Astrocyte of the spinal cord (primary cell): ENCODE measurements at regions not wholly inside any gene's neighbourhood (a gene's known extent, or its start where the extent isn't known, plus 50 kb on each side); places are given as distances from the start of the nearest gene placed in this dataset.

Source experiments
- DNase-seq: peaks from one replicate; pipeline ENCODE4 v3.0.0; 2011; ENCODE audit warnings: low read depth, low spot score
- H3K4me3 ChIP-seq: 2 replicates; pipeline ENCODE4 v1.5.1; 2011; ENCODE audit warnings: low read depth, mild to moderate bottlenecking, low read length, moderate library complexity
- in situ Hi-C: cut with HindIII; loops from 2 replicates; pipeline ENCODE4 v1.10.0; 2017; ENCODE audit warnings: low sequenced_read_pairs
- TF ChIP-seq, protein P1 (sequence below): IDR thresholded peaks from 2 replicates; pipeline ENCODE4 v1.5.1; 2012; ENCODE audit warnings: low read depth, mild to moderate bottlenecking, low read length, inconsistent platforms

DNA sequence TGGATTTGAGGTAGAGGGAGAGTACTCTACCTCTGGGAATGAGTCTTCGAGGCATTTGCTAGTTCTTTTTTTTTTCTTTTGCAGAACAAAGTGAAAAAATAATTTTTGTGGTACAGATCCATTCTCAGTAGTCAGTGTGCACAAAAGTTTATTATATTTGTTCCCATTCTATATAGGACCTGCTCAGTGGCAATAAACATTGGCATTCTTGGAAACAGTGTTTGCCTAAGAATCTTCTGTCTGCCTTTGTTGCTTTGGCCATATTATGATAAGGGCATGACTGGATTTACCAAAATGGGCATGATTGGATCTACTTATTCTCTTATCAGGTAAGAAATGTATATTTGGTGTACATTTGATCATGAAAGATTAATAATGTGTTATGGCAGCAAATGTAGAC lies 583.3 kb downstream of the PLCL1 start:
- no peak for DNase-seq
- TF ChIP-seq, protein P1, sequence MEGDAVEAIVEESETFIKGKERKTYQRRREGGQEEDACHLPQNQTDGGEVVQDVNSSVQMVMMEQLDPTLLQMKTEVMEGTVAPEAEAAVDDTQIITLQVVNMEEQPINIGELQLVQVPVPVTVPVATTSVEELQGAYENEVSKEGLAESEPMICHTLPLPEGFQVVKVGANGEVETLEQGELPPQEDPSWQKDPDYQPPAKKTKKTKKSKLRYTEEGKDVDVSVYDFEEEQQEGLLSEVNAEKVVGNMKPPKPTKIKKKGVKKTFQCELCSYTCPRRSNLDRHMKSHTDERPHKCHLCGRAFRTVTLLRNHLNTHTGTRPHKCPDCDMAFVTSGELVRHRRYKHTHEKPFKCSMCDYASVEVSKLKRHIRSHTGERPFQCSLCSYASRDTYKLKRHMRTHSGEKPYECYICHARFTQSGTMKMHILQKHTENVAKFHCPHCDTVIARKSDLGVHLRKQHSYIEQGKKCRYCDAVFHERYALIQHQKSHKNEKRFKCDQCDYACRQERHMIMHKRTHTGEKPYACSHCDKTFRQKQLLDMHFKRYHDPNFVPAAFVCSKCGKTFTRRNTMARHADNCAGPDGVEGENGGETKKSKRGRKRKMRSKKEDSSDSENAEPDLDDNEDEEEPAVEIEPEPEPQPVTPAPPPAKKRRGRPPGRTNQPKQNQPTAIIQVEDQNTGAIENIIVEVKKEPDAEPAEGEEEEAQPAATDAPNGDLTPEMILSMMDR = no peak
- no peak overlapping the region for H3K4me3 ChIP-seq
- in situ Hi-C loops = no loop called here

DNA sequence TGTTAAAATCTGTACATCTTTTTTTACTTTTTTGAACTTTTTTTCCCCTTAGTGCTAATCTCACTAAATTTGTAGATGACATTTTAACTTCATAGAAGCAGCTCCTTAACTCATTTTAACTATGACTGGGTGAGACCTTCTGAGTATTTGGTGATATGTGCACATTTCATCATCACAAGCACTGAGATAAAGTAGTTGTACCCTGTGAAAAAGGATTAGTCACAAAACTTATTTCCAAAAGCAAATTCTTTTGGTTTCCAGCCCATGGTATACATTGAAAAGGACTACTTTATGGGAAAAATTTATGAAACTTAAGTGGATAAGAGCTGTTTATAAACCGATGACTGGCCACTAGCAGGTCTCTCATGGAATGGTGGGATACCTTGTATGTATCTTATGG lies 581.5 kb downstream of the PLCL1 start:
- TF ChIP-seq, protein P1 = no peak
- DNase-seq = no peak
- in situ Hi-C loops = no loop called here
- H3K4me3 ChIP-seq = no peak overlapping the region

DNA sequence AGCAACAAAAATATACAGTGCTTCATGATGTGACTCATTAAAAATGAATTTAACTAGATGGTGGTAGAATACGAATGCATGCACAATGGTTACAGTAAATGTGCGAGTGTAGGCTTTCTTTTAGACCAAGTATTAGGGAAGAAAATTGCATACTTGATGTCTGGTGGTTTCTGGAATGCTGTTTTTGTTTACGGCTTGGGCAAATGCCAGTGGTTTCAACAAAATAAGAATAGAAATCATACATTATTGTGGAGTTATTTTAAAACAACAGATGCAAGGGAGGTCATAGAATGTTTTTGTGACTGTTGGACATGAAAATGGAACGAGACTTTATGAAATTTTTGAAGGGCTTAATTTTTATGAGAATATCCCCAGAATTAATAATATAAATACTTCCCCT lies 580.9 kb downstream of the PLCL1 start:
- no peak overlapping the region for H3K4me3 ChIP-seq
- TF ChIP-seq, protein P1 = no peak
- in situ Hi-C loops = no loop called here
- DNase-seq = no peak

DNA sequence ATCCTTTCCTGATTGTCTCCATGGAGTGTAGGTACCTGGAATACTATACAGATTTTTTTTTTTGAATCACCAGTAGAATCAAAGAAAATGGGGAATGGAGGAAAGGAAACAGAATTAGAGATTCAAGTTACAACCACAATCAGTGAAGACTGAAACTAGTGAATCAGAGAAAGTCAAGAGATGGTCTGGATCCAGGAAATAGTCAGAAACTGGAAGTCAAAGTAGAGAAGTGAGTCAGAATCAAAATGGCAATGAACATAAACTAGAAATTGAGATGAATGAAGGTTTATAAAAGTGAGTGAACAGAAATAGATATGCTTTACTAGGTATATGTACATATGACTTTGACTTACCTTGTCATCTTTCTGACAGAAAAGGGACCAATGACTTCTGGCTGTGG lies 579.0 kb downstream of the PLCL1 start:
- no peak overlapping the region for H3K4me3 ChIP-seq
- TF ChIP-seq, protein P1 = no peak
- in situ Hi-C loops = no loop called here
- peak; percentile 7 for DNase-seq

DNA sequence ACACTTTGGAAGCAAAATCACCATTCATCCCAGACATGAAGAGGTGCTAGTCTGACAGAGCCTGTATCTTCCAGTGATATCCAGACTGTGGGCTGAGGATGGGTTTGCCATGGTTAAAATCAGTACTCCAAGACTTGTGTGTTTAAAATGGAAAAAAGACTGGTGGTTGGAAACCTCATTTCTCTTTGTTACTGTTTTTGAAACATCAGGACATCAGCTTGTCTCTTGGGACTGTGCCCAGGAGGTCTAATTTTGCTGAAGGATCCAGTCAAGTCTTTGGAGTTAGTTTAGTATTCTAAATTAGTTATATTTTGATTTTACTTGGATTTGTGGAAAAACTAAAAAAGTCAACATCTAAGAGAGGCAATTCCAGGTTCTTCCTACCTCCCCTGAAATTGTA lies 578.4 kb downstream of the PLCL1 start:
- TF ChIP-seq, protein P1 = no peak
- no peak overlapping the region for H3K4me3 ChIP-seq
- DNase-seq = no peak
- in situ Hi-C loops = no loop called here

DNA sequence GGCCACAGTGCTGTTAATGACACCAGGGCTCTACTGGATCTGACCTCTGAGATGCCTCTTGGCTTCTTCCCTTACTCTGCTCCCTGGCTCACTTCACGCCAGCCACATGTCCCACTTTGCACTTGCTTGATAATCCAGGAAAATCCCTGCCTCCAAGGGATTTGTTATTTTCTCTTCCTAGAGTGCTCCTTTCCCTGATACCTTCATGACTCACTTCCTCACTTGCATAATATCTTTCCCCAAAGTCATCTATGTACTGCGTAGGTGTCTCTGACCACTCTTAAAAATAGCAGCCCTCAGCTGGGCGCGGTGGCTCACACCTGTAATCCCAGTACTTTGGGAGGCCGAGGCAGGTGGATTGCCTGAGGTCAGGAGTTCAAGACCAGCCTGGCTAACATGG lies 572.3 kb downstream of the PLCL1 start:
- TF ChIP-seq, protein P1 = no peak
- no peak overlapping the region for H3K4me3 ChIP-seq
- in situ Hi-C loops = no loop called here
- DNase-seq = peak; percentile 3

DNA sequence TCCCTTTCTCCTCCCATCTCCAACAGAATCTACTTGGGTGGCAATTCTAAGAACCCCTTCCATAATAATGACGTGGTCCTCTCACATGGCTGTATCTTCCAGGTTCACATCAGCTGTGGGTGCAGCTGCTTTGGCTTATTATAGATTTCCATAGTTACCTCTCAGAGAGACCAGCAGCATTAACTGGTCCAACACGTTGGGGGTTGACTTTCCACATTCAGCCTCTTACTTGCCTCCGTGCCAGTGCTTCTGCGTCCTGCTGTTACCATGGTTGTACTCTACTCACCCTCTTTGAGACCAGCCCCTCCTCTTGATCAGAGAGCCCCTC lies 570.7 kb downstream of the PLCL1 start:
- H3K4me3 ChIP-seq = no peak overlapping the region
- in situ Hi-C loops = no loop called here
- TF ChIP-seq, protein P1 = no peak

More for the DNA sequence above, 570.7 kb downstream of the PLCL1 start:
- no peak for DNase-seq
